Activated T-cell treated with anti-CD3 and anti-CD28 coated beads, Interleukin-2, amount 50 U/mL, for 72 hours (primary cell): ENCODE measurements at regions not wholly inside any gene's neighbourhood (a gene's known extent, or its start where the extent isn't known, plus 50 kb on each side); places are given as distances from the start of the nearest gene placed in this dataset.

ENCODE experiments used
- ATAC-seq, 2 donors: fragments of 150-1000 bp; cut with Tn5 transposase; replicated peaks in 1 of 2; 2 replicates each; pipeline ENCODE4 v1.10.0; 2021; ENCODE audit warnings: moderate library complexity in 2 of 2, mild to moderate bottlenecking in 1 of 2
- DNase-seq, 2 donors: peaks; one replicate each; pipeline ENCODE4 v3.0.0; 2021 to 2022; ENCODE audit warnings: mixed read lengths in 1 of 2
- H3K27ac Mint-ChIP-seq: one replicate; pipeline ENCODE4 v1.8.0; 2022; ENCODE audit warnings: mild to moderate bottlenecking, moderate library complexity, mixed read lengths
- H3K27me3 Mint-ChIP-seq: one replicate; pipeline ENCODE4 v1.8.0; 2022; ENCODE audit warnings: low read depth, mixed read lengths
- H3K36me3 Mint-ChIP-seq, 2 donors: one replicate each; pipeline ENCODE4 v1.8.0; 2022; ENCODE audit warnings: mixed read lengths in 2 of 2, mild to moderate bottlenecking in 1 of 2; ENCODE audit not compliant: insufficient read depth in 2 of 2
- H3K4me1 Mint-ChIP-seq: one replicate; pipeline ENCODE4 v1.8.0; 2022; ENCODE audit warnings: low read depth, mixed read lengths
- H3K4me3 Mint-ChIP-seq, 2 donors: one replicate each; pipeline ENCODE4 v1.8.0; 2022; ENCODE audit warnings: mild to moderate bottlenecking in 2 of 2, mixed read lengths in 2 of 2, moderate library complexity in 2 of 2
- H3K9me3 Mint-ChIP-seq, 2 donors: one replicate each; pipeline ENCODE4 v1.8.0; 2022; ENCODE audit warnings: mixed read lengths in 2 of 2

DNA sequence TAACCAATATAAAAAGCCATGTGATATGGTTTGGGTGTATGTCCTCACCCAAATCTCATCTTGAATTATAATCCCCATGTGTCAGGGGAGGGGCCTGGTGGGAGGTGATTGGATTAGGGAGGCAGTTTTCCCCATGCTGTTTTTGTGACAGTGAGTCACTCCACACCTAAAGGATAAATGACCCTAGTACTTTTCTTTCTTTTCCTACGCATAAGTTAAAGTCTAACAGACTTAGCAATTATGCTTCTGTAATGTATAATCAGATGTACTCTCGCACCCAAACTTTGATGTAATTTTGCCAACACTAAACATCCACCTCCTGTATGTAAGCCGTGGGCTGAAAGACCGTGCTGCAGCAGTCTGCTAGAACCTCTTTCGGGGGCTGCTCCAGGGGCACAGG lies 97.2 kb upstream of the DSEL start:
- no peaks in the 10 kb centered on the region for H3K27me3 Mint-ChIP-seq
- H3K27ac Mint-ChIP-seq = no peak overlapping the region
- no peak for DNase-seq
- no peak overlapping the region for H3K4me3 Mint-ChIP-seq
- ATAC-seq = no peak
- H3K4me1 Mint-ChIP-seq = no peaks in the 10 kb centered on the region
- H3K9me3 Mint-ChIP-seq = peaks cover 0 to 1% of the 10 kb centered on the region in 2 donors
- H3K36me3 Mint-ChIP-seq = no peaks in the 10 kb centered on the region

GRCh38 chr18:67612281-67612680 lies 95.8 kb upstream of the DSEL start:
- no peaks in the 10 kb centered on the region for H3K27me3 Mint-ChIP-seq
- DNase-seq (no peak), ATAC-seq (no peak)
- H3K4me1 Mint-ChIP-seq = no peaks in the 10 kb centered on the region
- no peaks in the 10 kb centered on the region for H3K36me3 Mint-ChIP-seq
- peaks cover 0 to 1% of the 10 kb centered on the region in 2 donors for H3K9me3 Mint-ChIP-seq
- H3K4me3 Mint-ChIP-seq = no peak overlapping the region
- no peak overlapping the region for H3K27ac Mint-ChIP-seq

GRCh38 chr18:67608615-67609273 lies 92.2 kb upstream of the DSEL start:
- Mint-ChIP-seq H3K4me1 (no peaks in the 10 kb centered on the region), H3K4me3 (no peak overlapping the region), H3K27me3 (no peaks in the 10 kb centered on the region), H3K9me3 (peaks cover 0 to 1% of the 10 kb centered on the region in 2 donors), H3K27ac (no peak overlapping the region), H3K36me3 (no peaks in the 10 kb centered on the region)
- ATAC-seq (no peak), DNase-seq (no peak)

- no peaks in the 10 kb centered on the region for H3K27me3 Mint-ChIP-seq
- no peaks in the 10 kb centered on the region for H3K36me3 Mint-ChIP-seq
- no peak for ATAC-seq
- no peak overlapping the region for H3K27ac Mint-ChIP-seq
- no peak overlapping the region for H3K4me3 Mint-ChIP-seq
- H3K9me3 Mint-ChIP-seq = peaks cover 0 to 1% of the 10 kb centered on the region in 2 donors
- no peak for DNase-seq
- no peaks in the 10 kb centered on the region for H3K4me1 Mint-ChIP-seq
These were observed 91.7 kb upstream of the DSEL start for GRCh38 chr18:67608191-67608590.

GRCh38 chr18:67600181-67601180 lies 84.0 kb upstream of the DSEL start:
- no peaks in the 10 kb centered on the region for H3K36me3 Mint-ChIP-seq
- no peak for DNase-seq
- peaks cover 0 to 2% of the 10 kb centered on the region in 2 donors for H3K9me3 Mint-ChIP-seq
- no peaks in the 10 kb centered on the region for H3K4me1 Mint-ChIP-seq
- no peak for ATAC-seq
- H3K27me3 Mint-ChIP-seq = no peaks in the 10 kb centered on the region
- H3K4me3 Mint-ChIP-seq = no peak overlapping the region
- no peak overlapping the region for H3K27ac Mint-ChIP-seq

DNA sequence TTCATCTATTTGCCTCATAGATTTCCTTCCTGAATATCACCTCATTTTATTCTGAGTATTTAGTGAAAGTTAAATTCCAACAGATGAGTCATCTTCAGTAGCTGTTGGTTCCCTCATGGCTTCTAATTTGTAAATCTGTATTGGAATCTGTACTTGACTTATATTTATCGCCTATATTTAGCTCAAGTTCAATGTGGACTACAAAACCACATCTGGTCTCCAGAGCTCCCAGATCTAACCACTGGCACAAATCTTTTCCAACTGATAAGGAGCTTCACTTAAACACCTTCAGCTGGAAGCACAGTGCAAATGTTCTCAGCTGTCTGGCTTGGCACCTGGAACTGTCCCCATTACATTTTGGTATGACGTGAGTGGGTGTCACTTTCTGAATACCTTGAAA lies 82.8 kb upstream of the DSEL start:
- Mint-ChIP-seq H3K36me3 (no peaks in the 10 kb centered on the region), H3K9me3 (peaks cover 0 to 2% of the 10 kb centered on the region in 2 donors), H3K27ac (no peak overlapping the region), H3K4me3 (no peak overlapping the region), H3K4me1 (no peaks in the 10 kb centered on the region), H3K27me3 (no peaks in the 10 kb centered on the region)
- ATAC-seq = no peak
- no peak for DNase-seq

DNA sequence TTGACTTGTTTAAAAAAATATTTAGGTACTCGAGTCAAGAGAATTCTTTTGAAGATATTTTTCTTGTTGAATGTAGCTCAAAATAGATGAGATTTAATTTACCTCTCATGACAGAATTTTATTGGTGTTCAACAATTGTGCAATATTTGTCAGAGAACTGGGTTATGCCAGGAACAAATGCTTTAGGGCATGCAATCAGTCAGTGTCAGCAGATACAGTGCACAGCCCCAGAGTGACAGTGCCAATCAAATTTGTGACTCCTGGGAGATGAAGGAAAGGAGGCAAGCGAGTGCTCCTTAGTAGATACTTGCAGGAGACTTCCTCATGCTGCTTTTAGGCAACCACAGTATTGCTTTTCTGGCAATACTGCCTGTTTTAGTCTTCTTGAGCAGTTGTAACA lies 81.2 kb upstream of the DSEL start:
- H3K36me3 Mint-ChIP-seq = no peaks in the 10 kb centered on the region
- H3K9me3 Mint-ChIP-seq = peaks cover 0 to 2% of the 10 kb centered on the region in 2 donors
- H3K4me1 Mint-ChIP-seq = no peaks in the 10 kb centered on the region

DNA sequence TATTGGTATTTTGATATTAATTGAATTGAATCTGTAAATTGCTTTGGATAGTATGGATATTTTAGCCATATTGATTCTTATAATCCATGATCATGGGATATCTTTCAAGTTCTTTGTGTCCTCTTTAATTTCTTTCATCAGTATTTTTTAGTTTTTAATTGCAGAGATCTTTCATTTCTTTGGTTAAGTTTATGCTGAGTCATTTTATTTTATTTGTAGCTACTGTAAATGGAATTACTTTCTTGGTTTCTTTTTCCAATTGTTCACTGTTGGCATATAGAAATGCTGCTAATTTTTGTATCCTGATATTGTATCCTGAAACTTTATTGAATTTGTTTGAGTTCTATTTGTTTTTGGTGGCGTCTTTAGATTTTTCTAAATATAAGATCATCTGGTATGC lies 79.5 kb upstream of the DSEL start:
- ATAC-seq (no peak), DNase-seq (no peak)
- Mint-ChIP-seq H3K4me3 (no peak overlapping the region), H3K9me3 (peaks cover 0 to 2% of the 10 kb centered on the region in 2 donors), H3K27ac (no peak overlapping the region), H3K27me3 (no peaks in the 10 kb centered on the region), H3K36me3 (no peaks in the 10 kb centered on the region), H3K4me1 (no peaks in the 10 kb centered on the region)

More for the DNA sequence above, 81.2 kb upstream of the DSEL start:
- no peak for DNase-seq
- ATAC-seq = no peak
- no peak overlapping the region for H3K27ac Mint-ChIP-seq
- H3K27me3 Mint-ChIP-seq = no peaks in the 10 kb centered on the region
- no peak overlapping the region for H3K4me3 Mint-ChIP-seq

DNA sequence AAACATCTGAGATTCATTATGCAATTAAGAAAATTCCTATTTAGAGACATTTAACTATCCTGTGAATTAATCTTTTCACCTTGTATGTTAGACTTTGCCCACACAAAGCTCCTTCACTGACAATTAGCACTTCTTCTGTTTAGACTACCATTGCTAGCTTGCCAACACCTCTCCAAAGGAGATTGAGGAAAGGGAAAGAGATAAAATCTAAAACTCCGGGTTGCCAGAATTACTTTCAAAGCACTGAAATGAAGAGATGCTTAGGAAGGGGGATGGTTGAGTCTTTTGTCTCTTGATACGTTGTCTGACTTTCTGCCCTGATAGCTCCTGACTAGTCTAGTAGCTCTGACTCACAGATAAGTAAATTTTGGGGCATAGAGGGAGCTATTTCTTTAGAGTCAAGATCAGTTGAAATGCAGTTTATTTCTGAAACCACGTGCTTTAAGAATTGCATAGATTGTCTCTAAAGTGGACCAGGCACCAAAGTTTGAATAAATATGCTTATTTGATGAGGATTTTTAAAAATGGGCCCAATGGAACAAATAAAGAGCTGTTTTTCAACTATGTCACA lies 74.1 kb upstream of the DSEL start:
- no peaks in the 10 kb centered on the region for H3K27me3 Mint-ChIP-seq
- no peaks in the 10 kb centered on the region for H3K4me1 Mint-ChIP-seq
- H3K9me3 Mint-ChIP-seq = no peaks in the 10 kb centered on the region
- H3K27ac Mint-ChIP-seq = no peak overlapping the region
- DNase-seq (no peak), ATAC-seq (no peak)
- H3K36me3 Mint-ChIP-seq = no peaks in the 10 kb centered on the region
- H3K4me3 Mint-ChIP-seq = no peak overlapping the region

DNA sequence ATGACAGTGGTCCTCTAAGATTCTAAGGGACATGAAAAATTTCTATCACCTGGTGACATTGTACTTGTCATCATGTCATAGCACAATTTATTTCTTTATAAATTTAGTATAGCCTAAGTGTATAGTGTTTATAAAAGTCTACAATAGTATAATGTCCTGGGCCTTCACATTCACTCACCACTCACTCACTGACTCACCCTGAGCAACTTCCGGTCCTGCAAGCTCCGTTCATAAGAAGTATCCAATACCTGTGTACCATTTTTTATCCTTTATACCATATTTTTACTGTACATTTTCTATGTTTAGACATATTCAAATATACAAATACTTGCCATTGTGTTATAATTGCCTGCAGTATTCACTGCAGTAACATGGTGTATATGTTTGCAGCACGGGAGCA lies 72.8 kb upstream of the DSEL start:
- Mint-ChIP-seq H3K4me3 (no peak overlapping the region), H3K4me1 (no peaks in the 10 kb centered on the region), H3K36me3 (no peaks in the 10 kb centered on the region), H3K27ac (no peak overlapping the region), H3K27me3 (no peaks in the 10 kb centered on the region), H3K9me3 (no peaks in the 10 kb centered on the region)
- ATAC-seq (no peak), DNase-seq (no peak)

DNA sequence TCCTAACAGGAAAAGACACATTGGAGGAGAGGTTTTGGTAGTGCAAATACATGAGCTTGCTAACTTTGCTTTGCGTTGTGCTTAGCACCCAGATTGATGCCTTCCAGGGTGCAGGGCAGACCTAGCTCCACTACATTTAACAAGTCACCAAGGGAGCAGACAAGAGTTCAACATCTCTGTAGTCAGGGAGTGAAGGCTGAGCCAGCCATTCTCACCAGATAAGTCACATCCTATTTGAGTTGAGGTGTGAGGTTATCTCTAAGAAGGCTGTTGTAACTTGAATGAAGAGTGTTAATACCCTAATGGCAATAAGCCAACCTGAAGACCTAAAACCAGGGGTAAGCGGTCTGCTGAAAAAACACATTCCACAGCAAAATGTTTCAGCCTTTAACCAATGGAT lies 69.6 kb upstream of the DSEL start:
- Mint-ChIP-seq H3K36me3 (no peaks in the 10 kb centered on the region), H3K4me3 (no peak overlapping the region), H3K4me1 (no peaks in the 10 kb centered on the region), H3K27ac (no peak overlapping the region), H3K27me3 (no peaks in the 10 kb centered on the region), H3K9me3 (no peaks in the 10 kb centered on the region)
- DNase-seq (no peak), ATAC-seq (no peak)

- DNase-seq (no peak), ATAC-seq (no peak)
- Mint-ChIP-seq H3K9me3 (no peaks in the 10 kb centered on the region), H3K36me3 (no peaks in the 10 kb centered on the region), H3K27ac (no peak overlapping the region), H3K4me1 (no peaks in the 10 kb centered on the region), H3K4me3 (no peak overlapping the region), H3K27me3 (no peaks in the 10 kb centered on the region)
These were observed 67.1 kb upstream of the DSEL start for GRCh38 chr18:67583621-67584020.

GRCh38 chr18:67582488-67582887 lies 66.0 kb upstream of the DSEL start:
- no peaks in the 10 kb centered on the region for H3K27me3 Mint-ChIP-seq
- H3K9me3 Mint-ChIP-seq = no peaks in the 10 kb centered on the region
- H3K4me1 Mint-ChIP-seq = no peaks in the 10 kb centered on the region
- no peak for DNase-seq
- no peak for ATAC-seq
- no peak overlapping the region for H3K27ac Mint-ChIP-seq
- no peaks in the 10 kb centered on the region for H3K36me3 Mint-ChIP-seq
- no peak overlapping the region for H3K4me3 Mint-ChIP-seq
